Trophoblast cell (in vitro differentiated cells and primary cell): ENCODE measurements at regions not wholly inside any gene's neighbourhood (a gene's known extent, or its start where the extent isn't known, plus 50 kb on each side); places are given as distances from the start of the nearest gene placed in this dataset.

ENCODE experiments used
- DNase-seq, 2 donors: peaks; one replicate each; pipeline ENCODE4 v3.0.0-alpha.2; 2016
- H2AFZ ChIP-seq: 2 replicates; pipeline ENCODE4 v1.6.1; 2013; ENCODE audit warnings: low read length, moderate library complexity, mild to moderate bottlenecking; ENCODE audit not compliant: insufficient read depth, poor library complexity
- H2AK5ac ChIP-seq: 2 replicates; pipeline ENCODE4 v1.6.1; 2013; ENCODE audit warnings: mild to moderate bottlenecking, low read length
- H2BK120ac ChIP-seq: 2 replicates; pipeline ENCODE4 v1.6.1; 2013; ENCODE audit warnings: low read length, mild to moderate bottlenecking, moderate library complexity; ENCODE audit not compliant: insufficient read depth, poor library complexity
- H2BK12ac ChIP-seq: 2 replicates; pipeline ENCODE4 v1.6.1; 2013; ENCODE audit warnings: mild to moderate bottlenecking, low read length, moderate library complexity
- H2BK5ac ChIP-seq: 2 replicates; pipeline ENCODE4 v1.6.1; 2013; ENCODE audit warnings: low read length, low read depth, moderate library complexity, mild to moderate bottlenecking; ENCODE audit not compliant: poor library complexity
- H3K14ac ChIP-seq: 2 replicates; pipeline ENCODE4 v1.6.1; 2013; ENCODE audit warnings: mild to moderate bottlenecking, low read length
- H3K18ac ChIP-seq: 2 replicates; pipeline ENCODE4 v1.6.1; 2013; ENCODE audit warnings: mild to moderate bottlenecking, low read length
- H3K23ac ChIP-seq: 2 replicates; pipeline ENCODE4 v1.6.1; 2013; ENCODE audit warnings: low read length
- H3K27ac ChIP-seq: 2 replicates; pipeline ENCODE4 v1.5.1; 2013; ENCODE audit warnings: low read depth, mild to moderate bottlenecking, inconsistent platforms, low read length, moderate library complexity
- H3K27me3 ChIP-seq: 2 replicates; pipeline ENCODE4 v1.6.1; 2013; ENCODE audit warnings: inconsistent platforms, mild to moderate bottlenecking, low read length, moderate library complexity; ENCODE audit not compliant: insufficient read depth
- H3K36me3 ChIP-seq, 2 experiments: 1 replicate in 1 of 2; 2 replicates in 1 of 2; pipeline ENCODE4 v1.6.1; 2013; ENCODE audit warnings: low read length in 2 of 2, mild to moderate bottlenecking in 2 of 2, moderate library complexity in 1 of 2; ENCODE audit not compliant: insufficient read depth in 2 of 2, control insufficient read depth in 1 of 2
- H3K4ac ChIP-seq: 2 replicates; pipeline ENCODE4 v1.6.1; 2013; ENCODE audit warnings: low read depth, mild to moderate bottlenecking, low read length, moderate library complexity
- H3K4me1 ChIP-seq, 2 experiments: 1 replicate in 1 of 2; 2 replicates in 1 of 2; pipeline ENCODE4 v1.6.1; 2013; ENCODE audit warnings: low read length in 2 of 2, mild to moderate bottlenecking in 2 of 2, moderate library complexity in 1 of 2; ENCODE audit not compliant: insufficient read depth in 2 of 2, control insufficient read depth in 1 of 2
- H3K4me2 ChIP-seq: 2 replicates; pipeline ENCODE4 v1.6.1; 2013; ENCODE audit warnings: inconsistent platforms, mild to moderate bottlenecking, low read length, moderate library complexity
- H3K4me3 ChIP-seq: 2 replicates; pipeline ENCODE4 v1.5.1; 2013; ENCODE audit warnings: mild to moderate bottlenecking, low read depth, low read length, inconsistent platforms
- H3K79me1 ChIP-seq: one replicate; pipeline ENCODE4 v1.6.1; 2013; ENCODE audit warnings: low read length
- H3K79me2 ChIP-seq: 2 replicates; pipeline ENCODE4 v1.6.1; 2013; ENCODE audit warnings: low read length, mild to moderate bottlenecking; ENCODE audit not compliant: control insufficient read depth, insufficient read depth, poor library complexity
- H3K9ac ChIP-seq: 2 replicates; pipeline ENCODE4 v1.6.1; 2013; ENCODE audit warnings: mild to moderate bottlenecking, low read length
- H3K9me3 ChIP-seq: 2 replicates; pipeline ENCODE4 v1.6.1; 2013; ENCODE audit warnings: low read depth, mild to moderate bottlenecking, control low read depth, inconsistent platforms, low read length; ENCODE audit not compliant: insufficient read depth
- H4K12ac ChIP-seq: 2 replicates; pipeline ENCODE4 v1.6.1; 2013; ENCODE audit warnings: low read depth, mild to moderate bottlenecking, low read length, moderate library complexity
- H4K8ac ChIP-seq: 2 replicates; pipeline ENCODE4 v1.6.1; 2013; ENCODE audit warnings: low read depth, mild to moderate bottlenecking, low read length, moderate library complexity
- H4K91ac ChIP-seq: one replicate; pipeline ENCODE4 v1.6.1; 2013; ENCODE audit warnings: low read depth, mild to moderate bottlenecking, low read length, moderate library complexity
- WGBS: extraction: QIAGEN DNeasy Blood & Tissue Kit; methylation state at CpG from one replicate; pipeline ENCODE4 v1.1.7; 2013; ENCODE audit warnings: missing lambda C conversion rate; ENCODE audit not compliant: insufficient read length, insufficient coverage; ENCODE audit errors: extremely low coverage; 5-methylcytosine and 5-hydroxymethylcytosine counted together

- Histone ChIP-seq H3K36me3 (no peaks in the 10 kb centered on the region), H3K4me1 (no peaks in the 10 kb centered on the region), H4K8ac (no peak overlapping the region), H3K9me3 (no peaks in the 10 kb centered on the region), H3K27ac (no peak overlapping the region), H3K18ac (no peak overlapping the region), H3K27me3 (no peaks in the 10 kb centered on the region), H2BK12ac (no peak overlapping the region), H3K9ac (no peak overlapping the region), H2BK120ac (no peak overlapping the region), H4K12ac (no peak overlapping the region), H3K79me2 (no peaks in the 10 kb centered on the region), H3K4me2 (no peak overlapping the region), H2AFZ (no peak overlapping the region), H3K23ac (no peak overlapping the region), H3K4ac (no peak overlapping the region), H3K14ac (no peak overlapping the region), H3K4me3 (no peak overlapping the region), H2BK5ac (no peak overlapping the region), H3K79me1 (no peaks in the 10 kb centered on the region), H2AK5ac (no peak overlapping the region), H4K91ac (no peak overlapping the region)
- no peak for DNase-seq
- no CpG with 5 or more reads among the region's 4 CpGs for WGBS
Measured at GRCh38 chr11:25309818-25310217, 813.0 kb downstream of the LUZP2 start.

- H3K4me2 ChIP-seq = no peak overlapping the region
- no peak overlapping the region for H3K23ac ChIP-seq
- H4K8ac ChIP-seq = no peak overlapping the region
- no peak overlapping the region for H2BK5ac ChIP-seq
- no peak overlapping the region for H3K14ac ChIP-seq
- no peak overlapping the region for H3K9ac ChIP-seq
- no peaks in the 10 kb centered on the region for H3K79me1 ChIP-seq
- no peak overlapping the region for H2BK120ac ChIP-seq
- no peak overlapping the region for H2AFZ ChIP-seq
- H3K27me3 ChIP-seq = no peaks in the 10 kb centered on the region
- no peak for DNase-seq
- H3K4me3 ChIP-seq = no peak overlapping the region
- H3K27ac ChIP-seq = no peak overlapping the region
- H3K9me3 ChIP-seq = no peaks in the 10 kb centered on the region
- no peaks in the 10 kb centered on the region for H3K79me2 ChIP-seq
- no CpG with 5 or more reads among the region's 2 CpGs for WGBS
- H3K36me3 ChIP-seq = no peaks in the 10 kb centered on the region
- H4K91ac ChIP-seq = no peak overlapping the region
- H3K4ac ChIP-seq = no peak overlapping the region
- no peak overlapping the region for H2BK12ac ChIP-seq
- H3K18ac ChIP-seq = no peak overlapping the region
- H4K12ac ChIP-seq = no peak overlapping the region
- no peaks in the 10 kb centered on the region for H3K4me1 ChIP-seq
- no peak overlapping the region for H2AK5ac ChIP-seq
Measured at GRCh38 chr11:25317216-25317615, 820.4 kb downstream of the LUZP2 start.

DNA sequence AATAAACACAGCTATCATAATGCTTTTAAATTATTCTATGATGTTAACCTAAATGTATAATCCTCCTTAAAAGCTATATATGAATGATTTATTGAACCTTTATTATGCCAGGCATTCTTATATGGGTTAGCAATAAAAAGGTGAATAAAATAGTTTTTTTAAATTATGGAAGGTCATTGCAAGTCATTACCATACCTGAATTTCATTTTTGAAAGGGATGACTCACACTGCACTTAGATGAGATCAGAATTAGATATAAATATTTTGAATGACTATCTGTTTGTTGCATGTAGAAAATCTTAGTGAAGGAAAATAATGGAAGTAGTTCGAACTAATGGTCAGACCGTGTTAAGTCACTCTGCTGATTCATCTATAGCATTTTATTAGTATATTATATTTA is 822.3 kb downstream of the LUZP2 start:
- Histone ChIP-seq H3K9ac (no peak overlapping the region), H3K18ac (no peak overlapping the region), H2BK120ac (no peak overlapping the region), H3K23ac (no peak overlapping the region), H3K4me2 (no peak overlapping the region), H3K27ac (no peak overlapping the region), H3K4ac (no peak overlapping the region), H2BK5ac (no peak overlapping the region), H3K36me3 (no peaks in the 10 kb centered on the region), H2AK5ac (no peak overlapping the region), H4K91ac (no peak overlapping the region), H3K9me3 (no peaks in the 10 kb centered on the region), H4K8ac (no peak overlapping the region), H4K12ac (no peak overlapping the region), H2AFZ (no peak overlapping the region), H3K79me2 (no peaks in the 10 kb centered on the region), H3K79me1 (no peaks in the 10 kb centered on the region), H3K27me3 (no peaks in the 10 kb centered on the region), H3K14ac (no peak overlapping the region), H3K4me3 (no peak overlapping the region), H2BK12ac (no peak overlapping the region), H3K4me1 (no peaks in the 10 kb centered on the region)
- peak in 1 of 2 donors; percentile 5 for DNase-seq
- WGBS = no CpG with 5 or more reads among the region's 2 CpGs

- H3K27ac ChIP-seq = no peak overlapping the region
- no peak overlapping the region for H2BK5ac ChIP-seq
- H3K18ac ChIP-seq = no peak overlapping the region
- H3K27me3 ChIP-seq = no peaks in the 10 kb centered on the region
- no peak for DNase-seq
- no peaks in the 10 kb centered on the region for H3K4me1 ChIP-seq
- H3K9ac ChIP-seq = no peak overlapping the region
- no peak overlapping the region for H4K91ac ChIP-seq
- no peak overlapping the region for H2BK12ac ChIP-seq
- H3K79me1 ChIP-seq = no peaks in the 10 kb centered on the region
- no peak overlapping the region for H2BK120ac ChIP-seq
- no peak overlapping the region for H2AK5ac ChIP-seq
- no peaks in the 10 kb centered on the region for H3K36me3 ChIP-seq
- no peak overlapping the region for H2AFZ ChIP-seq
- H3K9me3 ChIP-seq = no peaks in the 10 kb centered on the region
- no peak overlapping the region for H3K23ac ChIP-seq
- H3K4ac ChIP-seq = no peak overlapping the region
- H4K8ac ChIP-seq = no peak overlapping the region
- no peak overlapping the region for H4K12ac ChIP-seq
- no peak overlapping the region for H3K4me3 ChIP-seq
- H3K4me2 ChIP-seq = no peak overlapping the region
- no peaks in the 10 kb centered on the region for H3K79me2 ChIP-seq
- 100% methylated on average over 1 of the region's 4 CpGs for WGBS
- no peak overlapping the region for H3K14ac ChIP-seq
Measured at GRCh38 chr11:25327656-25328055, 830.8 kb downstream of the LUZP2 start.
